Skeletal muscle satellite cell (primary cell): ENCODE measurements at regions not wholly inside any gene's neighbourhood (a gene's known extent, or its start where the extent isn't known, plus 50 kb on each side); places are given as distances from the start of the nearest gene placed in this dataset.

Experiments
- H3K27me3 ChIP-seq: 2 replicates; pipeline ENCODE4 v1.7.0; 2013; ENCODE audit warnings: low read length; ENCODE audit not compliant: control insufficient read depth, insufficient read depth
- H3K36me3 ChIP-seq: 2 replicates; pipeline ENCODE4 v1.7.0; 2013; ENCODE audit warnings: mild to moderate bottlenecking, control low read depth, low read length; ENCODE audit not compliant: insufficient read depth
- H3K4me1 ChIP-seq: 2 replicates; pipeline ENCODE4 v1.7.0; 2013; ENCODE audit warnings: low read length; ENCODE audit not compliant: control insufficient read depth, insufficient read depth
- H3K4me2 ChIP-seq: 2 replicates; pipeline ENCODE4 v1.7.0; 2013; ENCODE audit warnings: mild to moderate bottlenecking, low read length
- H3K4me3 ChIP-seq: 2 replicates; pipeline ENCODE4 v1.7.0; 2013; ENCODE audit warnings: low read length
- H3K9ac ChIP-seq: 2 replicates; pipeline ENCODE4 v1.7.0; 2013; ENCODE audit warnings: mild to moderate bottlenecking, low read depth, low read length, moderate library complexity
- H3K9me3 ChIP-seq: replicated peaks from 2 replicates; pipeline ENCODE4 v1.7.0; 2013; ENCODE audit warnings: mild to moderate bottlenecking, control low read depth, low read length

- Histone ChIP-seq H3K4me2 (no peak overlapping the region), H3K4me3 (no peak overlapping the region), H3K9me3 (peaks cover 17% of the 10 kb centered on the region), H3K36me3 (no peaks in the 10 kb centered on the region), H3K4me1 (no peaks in the 10 kb centered on the region), H3K27me3 (no peaks in the 10 kb centered on the region), H3K9ac (no peak overlapping the region)
Measured at GRCh38 chr18:78919956-78920355, 59.7 kb upstream of the SALL3 start.

GRCh38 chr18:78920456-78921138 is 59.0 kb upstream of the SALL3 start:
- H3K27me3 ChIP-seq, result no peaks in the 10 kb centered on the region
- no peak overlapping the region for H3K4me2 ChIP-seq
- H3K4me3 ChIP-seq, result no peak overlapping the region
- peaks cover 16% of the 10 kb centered on the region for H3K9me3 ChIP-seq
- no peak overlapping the region for H3K9ac ChIP-seq
- no peaks in the 10 kb centered on the region for H3K4me1 ChIP-seq
- no peaks in the 10 kb centered on the region for H3K36me3 ChIP-seq

DNA sequence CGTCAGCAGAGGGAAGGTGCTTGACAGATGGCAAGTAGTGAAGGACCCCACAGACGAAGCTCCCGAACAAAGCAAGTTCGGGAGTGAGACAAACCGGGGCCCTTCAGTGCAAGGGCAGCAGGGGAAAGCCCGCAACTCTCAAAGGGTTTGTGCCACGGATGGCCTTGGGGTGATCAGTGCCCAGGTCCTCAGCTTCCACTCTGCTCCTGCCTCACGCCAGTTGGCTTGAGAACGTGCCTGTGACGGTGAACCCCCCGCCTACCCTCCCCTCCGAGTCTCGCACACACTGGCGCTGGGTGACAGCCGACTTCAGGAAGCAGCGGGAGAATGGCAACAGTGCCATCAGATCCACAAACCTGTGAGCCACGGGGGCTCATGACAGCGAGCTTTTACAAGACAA is 56.8 kb upstream of the SALL3 start:
- no peak overlapping the region for H3K4me2 ChIP-seq
- no peaks in the 10 kb centered on the region for H3K27me3 ChIP-seq
- H3K36me3 ChIP-seq, result no peaks in the 10 kb centered on the region
- H3K9me3 ChIP-seq, result peaks cover 21% of the 10 kb centered on the region
- no peak overlapping the region for H3K9ac ChIP-seq
- no peaks in the 10 kb centered on the region for H3K4me1 ChIP-seq
- no peak overlapping the region for H3K4me3 ChIP-seq

- Histone ChIP-seq H3K4me3 (no peak overlapping the region), H3K27me3 (no peaks in the 10 kb centered on the region), H3K4me1 (no peaks in the 10 kb centered on the region), H3K4me2 (no peak overlapping the region), H3K9ac (no peak overlapping the region), H3K9me3 (peaks cover 26% of the 10 kb centered on the region), H3K36me3 (no peaks in the 10 kb centered on the region)
Measured at GRCh38 chr18:78924301-78924700, 55.3 kb upstream of the SALL3 start.

DNA sequence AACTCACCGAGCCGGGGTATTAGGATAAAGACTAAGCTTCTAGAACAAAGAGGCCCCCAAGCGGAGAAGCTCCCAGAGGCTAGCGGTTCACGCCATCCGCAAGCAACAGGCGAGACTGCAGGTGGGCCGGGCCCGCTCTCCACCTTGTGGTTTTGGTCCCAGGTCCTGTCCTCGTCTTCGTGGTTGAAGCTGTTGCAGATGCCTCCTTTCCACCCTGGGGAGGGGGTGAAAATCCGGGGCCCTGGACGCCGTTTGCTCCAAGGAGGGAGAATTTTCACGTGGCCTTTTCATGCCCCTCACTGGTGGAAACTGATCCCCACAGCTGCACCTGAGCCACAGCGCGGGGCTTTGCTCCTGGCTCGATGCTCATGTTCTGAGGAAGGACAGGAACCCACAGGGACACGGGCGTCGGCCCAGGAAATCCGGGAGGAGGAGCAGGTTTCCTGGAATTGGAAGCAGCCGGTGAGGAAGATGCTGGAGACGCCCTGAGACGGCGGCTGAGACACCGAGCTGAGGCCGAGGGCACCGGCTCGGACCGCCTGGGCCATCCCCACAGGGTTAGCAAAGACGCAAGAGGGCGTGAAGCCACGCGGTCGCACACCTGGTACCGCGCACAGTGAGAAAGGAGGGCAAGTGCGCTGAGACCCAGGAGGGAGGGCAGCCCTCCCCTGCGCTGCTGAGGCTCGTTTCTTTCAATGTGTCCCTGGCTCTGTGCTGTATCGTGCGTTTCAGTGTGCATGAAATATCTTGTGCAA is 54.7 kb upstream of the SALL3 start:
- Histone ChIP-seq H3K9ac (no peak overlapping the region), H3K4me2 (no peak overlapping the region), H3K36me3 (no peaks in the 10 kb centered on the region), H3K27me3 (no peaks in the 10 kb centered on the region), H3K9me3 (peaks cover 26% of the 10 kb centered on the region), H3K4me1 (no peaks in the 10 kb centered on the region), H3K4me3 (no peak overlapping the region)

GRCh38 chr18:78925557-78926242 is 53.9 kb upstream of the SALL3 start:
- no peaks in the 10 kb centered on the region for H3K36me3 ChIP-seq
- peaks cover 26% of the 10 kb centered on the region for H3K9me3 ChIP-seq
- H3K4me3 ChIP-seq, result no peak overlapping the region
- no peaks in the 10 kb centered on the region for H3K27me3 ChIP-seq
- no peaks in the 10 kb centered on the region for H3K4me1 ChIP-seq
- H3K4me2 ChIP-seq, result no peak overlapping the region
- H3K9ac ChIP-seq, result no peak overlapping the region

DNA sequence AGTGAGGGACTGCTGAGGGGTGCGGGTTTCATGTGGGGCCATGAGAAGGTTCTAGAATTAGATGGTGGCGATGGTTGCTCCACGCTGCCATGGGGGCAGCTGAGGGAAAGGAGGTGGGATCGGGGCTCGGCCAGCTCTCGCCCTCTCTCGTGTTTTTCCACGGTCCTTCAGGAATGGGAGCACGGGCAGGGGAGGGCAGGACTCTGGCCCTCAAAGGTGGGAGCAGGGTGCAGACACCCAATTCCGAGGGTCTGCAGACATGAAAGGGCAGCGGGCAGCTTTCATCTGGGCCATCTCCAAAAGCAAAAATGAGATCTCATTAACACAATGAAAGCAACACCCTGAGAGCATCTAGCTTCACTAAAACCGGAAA is 53.4 kb upstream of the SALL3 start:
- Histone ChIP-seq H3K9me3 (peaks cover 26% of the 10 kb centered on the region), H3K36me3 (no peaks in the 10 kb centered on the region), H3K27me3 (no peaks in the 10 kb centered on the region), H3K9ac (no peak overlapping the region), H3K4me1 (no peaks in the 10 kb centered on the region), H3K4me2 (no peak overlapping the region), H3K4me3 (no peak overlapping the region)

DNA sequence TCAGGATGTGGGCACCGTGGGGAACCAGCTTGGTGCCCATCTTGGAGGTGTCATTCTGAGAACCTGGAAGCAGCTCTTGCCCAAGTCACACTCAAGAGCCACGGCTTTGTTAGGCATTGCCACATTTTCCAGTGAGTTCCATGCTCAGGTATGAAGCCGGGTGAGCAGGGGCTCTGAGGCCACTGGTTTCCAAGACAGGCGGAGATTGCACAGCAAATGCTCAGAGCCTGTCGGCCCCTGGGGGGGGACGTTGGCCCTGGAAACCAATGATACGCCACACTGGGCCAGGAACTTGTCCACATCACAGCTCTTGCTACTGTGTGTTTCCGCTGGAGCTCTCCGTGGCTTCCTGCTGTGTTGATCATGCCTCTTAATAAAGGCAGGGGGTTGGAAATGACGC is 52.5 kb upstream of the SALL3 start:
- Histone ChIP-seq H3K4me2 (no peak overlapping the region), H3K9me3 (peaks cover 19% of the 10 kb centered on the region), H3K36me3 (no peaks in the 10 kb centered on the region), H3K4me1 (no peaks in the 10 kb centered on the region), H3K4me3 (no peak overlapping the region), H3K9ac (no peak overlapping the region), H3K27me3 (no peaks in the 10 kb centered on the region)

GRCh38 chr18:78927616-78928015 is 52.0 kb upstream of the SALL3 start:
- Histone ChIP-seq H3K9ac (no peak overlapping the region), H3K27me3 (no peaks in the 10 kb centered on the region), H3K36me3 (no peaks in the 10 kb centered on the region), H3K4me3 (no peak overlapping the region), H3K4me1 (no peaks in the 10 kb centered on the region), H3K4me2 (no peak overlapping the region), H3K9me3 (peaks cover 20% of the 10 kb centered on the region)

GRCh38 chr18:78928076-78928475 is 51.5 kb upstream of the SALL3 start:
- Histone ChIP-seq H3K4me3 (no peak overlapping the region), H3K27me3 (no peaks in the 10 kb centered on the region), H3K9ac (no peak overlapping the region), H3K4me2 (no peak overlapping the region), H3K36me3 (no peaks in the 10 kb centered on the region), H3K4me1 (no peaks in the 10 kb centered on the region), H3K9me3 (peaks cover 22% of the 10 kb centered on the region)

- no peak overlapping the region for H3K4me3 ChIP-seq
- H3K9me3 ChIP-seq, result peaks cover 30% of the 10 kb centered on the region
Measured at GRCh38 chr18:78929516-78929915, 50.1 kb upstream of the SALL3 start.

More at GRCh38 chr18:78929516-78929915, 50.1 kb upstream of the SALL3 start:
- Histone ChIP-seq H3K9ac (no peak overlapping the region), H3K27me3 (no peaks in the 10 kb centered on the region), H3K4me1 (no peaks in the 10 kb centered on the region), H3K36me3 (no peaks in the 10 kb centered on the region), H3K4me2 (no peak overlapping the region)
